Urinary bladder (tissue), 3 donors: ENCODE measurements at regions not wholly inside any gene's neighbourhood (a gene's known extent, or its start where the extent isn't known, plus 50 kb on each side); places are given as distances from the start of the nearest gene placed in this dataset.

Source experiments
- DNase-seq: peaks from one replicate; pipeline ENCODE4 v3.0.0-alpha.2; 2015; ENCODE audit errors: extremely low spot score
- H3K27ac ChIP-seq: one replicate; pipeline ENCODE4 v1.5.1; 2013; ENCODE audit warnings: low read depth, mild to moderate bottlenecking, moderate library complexity
- H3K36me3 ChIP-seq: one replicate; pipeline ENCODE4 v1.6.1; 2013; ENCODE audit warnings: mild to moderate bottlenecking, moderate library complexity; ENCODE audit not compliant: insufficient read depth
- H3K4me1 ChIP-seq: one replicate; pipeline ENCODE4 v1.6.1; 2013; ENCODE audit warnings: mild to moderate bottlenecking, moderate library complexity; ENCODE audit not compliant: insufficient read depth
- H3K4me3 ChIP-seq: one replicate; pipeline ENCODE4 v1.5.1; 2013; ENCODE audit warnings: low read depth, low read length
- WGBS: extraction: QIAGEN DNeasy Blood & Tissue Kit; methylation state at CpG from one replicate; pipeline ENCODE4 v1.1.7; 2013; 5-methylcytosine and 5-hydroxymethylcytosine counted together
- donor health status: healthy with polysubstance abuse.
- donor health status: healthy.

DNA sequence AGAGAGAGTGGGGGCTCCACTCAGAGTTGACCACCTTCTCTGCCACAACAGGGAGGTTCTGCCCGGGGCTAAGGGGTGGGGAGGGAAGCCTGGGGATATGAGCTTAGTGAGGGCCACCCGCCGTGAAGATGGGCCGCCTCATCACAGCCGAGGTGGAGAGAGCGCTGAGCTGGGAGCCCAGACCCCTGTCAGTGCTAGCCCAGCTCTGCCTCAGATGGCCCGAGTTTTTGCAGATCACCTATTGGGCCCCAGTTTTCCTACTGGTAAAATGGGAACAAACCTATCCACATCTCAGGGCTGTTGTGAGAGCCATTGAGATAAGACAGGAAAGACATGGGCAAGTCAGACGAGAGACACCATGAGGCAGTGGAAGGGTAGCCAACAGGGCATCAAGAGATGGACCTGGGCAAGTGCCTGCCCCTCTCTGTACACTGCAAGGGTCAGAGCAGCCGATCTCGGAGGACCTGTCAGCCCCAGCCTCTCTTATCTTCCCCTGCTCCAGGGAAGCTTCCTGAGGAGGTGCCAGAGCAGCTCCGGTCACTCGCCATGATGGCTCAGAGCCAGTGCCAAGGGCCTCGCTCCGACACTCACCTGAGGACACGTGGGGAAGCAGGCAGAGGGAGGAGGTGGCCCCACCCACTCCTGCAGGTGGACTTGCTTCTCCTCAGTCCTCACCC lies 88.9 kb downstream of the MCFD2 start:
- H3K4me3 ChIP-seq: no peak overlapping the region
- no peak for DNase-seq
- WGBS: 92% methylated on average over 15 of the region's 15 CpGs
- no peak overlapping the region for H3K27ac ChIP-seq
- H3K4me1 ChIP-seq: no peaks in the 10 kb centered on the region
- no peaks in the 10 kb centered on the region for H3K36me3 ChIP-seq

DNA sequence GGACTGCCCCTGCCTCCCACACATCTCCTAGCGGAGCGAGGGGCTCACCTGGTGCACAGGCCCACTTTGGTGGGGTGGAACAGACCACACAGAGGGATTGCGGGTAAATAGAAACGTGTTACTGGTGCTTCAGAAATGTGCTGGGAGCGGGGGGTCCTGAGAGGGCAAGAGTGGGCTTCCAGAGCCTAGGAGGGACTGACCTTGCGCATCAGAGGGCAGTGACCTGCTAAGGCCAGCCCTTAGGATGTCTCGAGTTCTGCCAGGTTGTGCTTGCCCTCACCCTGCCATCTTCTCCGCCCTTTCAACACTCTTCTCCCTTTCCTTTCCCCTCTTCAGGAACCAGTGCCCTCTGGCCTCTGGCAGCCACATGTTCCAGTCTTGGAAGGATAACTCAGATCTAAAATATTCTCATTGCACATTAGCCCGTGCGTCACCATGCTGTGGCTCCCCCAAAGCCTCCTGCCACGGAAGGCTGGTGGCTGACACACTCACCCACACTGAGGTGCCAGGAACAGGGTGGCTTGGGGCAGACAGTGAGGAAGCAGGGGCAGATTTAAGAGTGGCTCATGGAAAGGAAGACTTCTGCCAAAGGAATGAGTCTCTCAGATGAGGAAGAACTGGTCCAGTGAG lies 89.6 kb downstream of the MCFD2 start:
- WGBS: 88% methylated on average over 11 of the region's 11 CpGs
- Histone ChIP-seq H3K36me3 (no peaks in the 10 kb centered on the region), H3K4me3 (no peak overlapping the region), H3K27ac (no peak overlapping the region), H3K4me1 (no peaks in the 10 kb centered on the region)
- no peak for DNase-seq

DNA sequence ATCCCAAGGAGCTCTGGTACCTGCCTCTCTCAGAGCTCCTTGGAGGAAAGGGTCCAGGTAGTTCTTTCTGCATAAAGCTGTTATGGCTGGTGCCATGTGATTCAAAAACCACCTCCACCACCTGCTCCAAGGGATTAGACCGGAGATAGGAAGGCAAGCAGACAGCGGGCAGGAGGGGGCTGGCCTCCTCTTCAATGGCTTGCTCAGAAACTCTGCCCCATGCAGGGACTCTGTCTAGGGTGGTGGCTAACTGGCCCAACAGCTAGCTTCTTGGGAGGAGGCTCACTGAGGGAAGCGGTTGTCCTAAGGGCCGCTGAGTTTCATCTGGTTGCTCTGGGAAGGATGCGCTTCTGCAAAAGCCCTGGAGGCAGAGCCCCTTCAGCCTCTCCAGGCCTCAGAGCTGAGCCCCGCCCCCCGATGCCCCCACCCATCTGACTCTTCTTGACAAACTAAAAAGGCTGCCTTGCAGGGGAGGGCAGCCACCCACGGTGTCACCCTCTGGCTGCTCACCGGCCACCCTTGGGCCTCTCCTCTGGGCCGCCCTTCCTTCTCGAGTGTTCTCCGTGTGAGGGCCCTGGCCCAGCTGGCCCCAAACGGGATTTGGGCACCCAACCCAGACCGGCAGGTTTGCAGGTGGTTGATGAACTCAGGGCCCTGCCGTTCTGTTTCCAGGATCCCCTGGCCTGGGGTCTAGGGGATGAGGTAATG lies 90.2 kb downstream of the MCFD2 start:
- DNase-seq: no peak
- H3K4me3 ChIP-seq: no peak overlapping the region
- 89% methylated on average over 15 of the region's 15 CpGs for WGBS
- H3K36me3 ChIP-seq: no peaks in the 10 kb centered on the region
- H3K27ac ChIP-seq: no peak overlapping the region
- no peaks in the 10 kb centered on the region for H3K4me1 ChIP-seq

DNA sequence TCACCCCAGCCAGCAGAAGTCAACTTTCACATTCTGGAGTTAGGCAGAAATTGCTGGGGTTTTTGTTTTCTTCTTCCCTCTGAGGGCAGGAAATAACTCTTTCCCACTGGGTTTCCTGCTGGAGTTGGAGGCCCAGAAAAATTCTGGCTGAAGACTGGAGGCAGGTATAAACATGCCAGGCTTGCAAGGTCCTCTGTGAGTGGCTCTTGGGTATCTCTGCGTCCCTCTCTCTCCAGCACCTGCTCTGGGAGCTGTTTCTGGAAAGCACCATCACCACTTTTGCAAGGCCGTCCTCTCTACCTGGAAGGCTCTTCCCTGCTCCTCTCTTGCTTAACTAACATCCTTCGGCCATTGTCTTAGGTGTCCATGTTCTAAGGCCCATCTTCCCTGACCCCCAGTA lies 91.0 kb downstream of the MCFD2 start:
- no peak for DNase-seq
- Histone ChIP-seq H3K4me1 (no peaks in the 10 kb centered on the region), H3K4me3 (no peak overlapping the region), H3K27ac (no peak overlapping the region), H3K36me3 (no peaks in the 10 kb centered on the region)
- 96% methylated on average over 3 of the region's 3 CpGs for WGBS

DNA sequence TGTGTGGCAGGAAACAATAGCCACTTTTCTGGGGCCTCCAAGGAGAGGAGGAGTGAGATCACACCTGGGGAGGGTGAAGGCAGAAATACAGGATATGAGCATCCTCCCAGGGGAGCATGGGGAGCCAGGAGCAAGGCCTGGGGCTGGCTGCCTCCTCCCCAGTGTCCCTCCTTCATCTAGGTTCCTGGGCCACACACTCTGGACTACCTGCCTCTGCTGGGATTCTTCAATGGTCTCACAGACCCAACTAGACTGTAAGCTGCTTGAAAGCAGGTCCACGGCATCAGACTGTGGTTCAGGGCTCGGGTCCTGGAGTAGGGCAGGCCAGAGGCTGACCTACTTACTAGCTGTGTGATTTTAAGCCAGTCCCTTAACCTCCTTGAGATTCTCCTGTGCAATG lies 94.0 kb downstream of the MCFD2 start:
- Histone ChIP-seq H3K27ac (no peak overlapping the region), H3K4me1 (no peaks in the 10 kb centered on the region), H3K4me3 (no peak overlapping the region), H3K36me3 (no peaks in the 10 kb centered on the region)
- 95% methylated on average over 2 of the region's 2 CpGs for WGBS
- no peak for DNase-seq

DNA sequence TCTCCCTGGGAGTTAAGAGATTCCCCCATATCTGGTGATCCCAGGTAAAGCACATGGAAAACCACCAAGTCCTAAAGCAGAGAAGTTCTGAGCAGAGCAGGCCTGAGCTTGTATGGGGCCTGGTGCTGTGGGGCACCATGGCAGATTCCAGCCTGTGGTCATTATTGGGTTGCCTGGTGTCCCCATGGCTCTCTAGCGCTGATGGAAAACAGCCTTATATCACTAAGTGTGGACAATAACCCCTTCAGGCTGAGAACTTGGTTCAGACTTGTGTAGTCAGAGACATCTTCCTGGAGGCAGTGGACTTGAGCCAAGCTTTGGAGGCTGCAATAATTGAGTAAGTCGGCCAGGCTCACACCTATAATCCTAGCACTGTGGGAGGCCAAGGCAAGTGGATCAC lies 96.8 kb downstream of the MCFD2 start:
- no peaks in the 10 kb centered on the region for H3K36me3 ChIP-seq
- no peaks in the 10 kb centered on the region for H3K4me1 ChIP-seq
- H3K4me3 ChIP-seq: no peak overlapping the region
- DNase-seq: no peak
- no peak overlapping the region for H3K27ac ChIP-seq
- WGBS: 91% methylated on average over 2 of the region's 2 CpGs

DNA sequence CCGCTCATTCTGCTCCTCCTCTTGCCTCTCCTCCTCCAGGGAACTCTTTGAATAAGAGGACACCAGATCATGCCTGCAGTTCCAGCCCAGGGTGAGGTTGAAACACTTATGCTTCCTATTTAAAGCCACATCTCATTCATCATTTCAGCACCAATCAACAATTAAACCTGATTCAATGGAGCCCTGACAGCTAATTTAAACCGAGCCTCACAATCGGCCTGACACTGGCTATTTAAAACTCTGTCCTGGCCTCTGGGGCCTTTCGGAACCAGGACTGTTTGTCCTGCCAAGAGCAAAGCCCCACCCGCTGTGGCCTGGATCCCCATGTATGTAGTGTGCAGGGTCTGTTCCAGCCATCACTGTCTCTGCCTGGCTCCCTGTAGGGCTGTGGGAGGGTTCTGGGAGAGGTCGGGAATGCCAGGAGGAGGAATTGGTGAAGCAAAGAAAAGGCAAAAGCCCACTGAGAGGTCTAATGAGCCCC lies 97.4 kb downstream of the MCFD2 start:
- 37% methylated on average over 6 of the region's 6 CpGs for WGBS
- H3K36me3 ChIP-seq: no peaks in the 10 kb centered on the region
- no peak for DNase-seq
- H3K4me3 ChIP-seq: no peak overlapping the region
- H3K4me1 ChIP-seq: no peaks in the 10 kb centered on the region
- H3K27ac ChIP-seq: no peak overlapping the region

DNA sequence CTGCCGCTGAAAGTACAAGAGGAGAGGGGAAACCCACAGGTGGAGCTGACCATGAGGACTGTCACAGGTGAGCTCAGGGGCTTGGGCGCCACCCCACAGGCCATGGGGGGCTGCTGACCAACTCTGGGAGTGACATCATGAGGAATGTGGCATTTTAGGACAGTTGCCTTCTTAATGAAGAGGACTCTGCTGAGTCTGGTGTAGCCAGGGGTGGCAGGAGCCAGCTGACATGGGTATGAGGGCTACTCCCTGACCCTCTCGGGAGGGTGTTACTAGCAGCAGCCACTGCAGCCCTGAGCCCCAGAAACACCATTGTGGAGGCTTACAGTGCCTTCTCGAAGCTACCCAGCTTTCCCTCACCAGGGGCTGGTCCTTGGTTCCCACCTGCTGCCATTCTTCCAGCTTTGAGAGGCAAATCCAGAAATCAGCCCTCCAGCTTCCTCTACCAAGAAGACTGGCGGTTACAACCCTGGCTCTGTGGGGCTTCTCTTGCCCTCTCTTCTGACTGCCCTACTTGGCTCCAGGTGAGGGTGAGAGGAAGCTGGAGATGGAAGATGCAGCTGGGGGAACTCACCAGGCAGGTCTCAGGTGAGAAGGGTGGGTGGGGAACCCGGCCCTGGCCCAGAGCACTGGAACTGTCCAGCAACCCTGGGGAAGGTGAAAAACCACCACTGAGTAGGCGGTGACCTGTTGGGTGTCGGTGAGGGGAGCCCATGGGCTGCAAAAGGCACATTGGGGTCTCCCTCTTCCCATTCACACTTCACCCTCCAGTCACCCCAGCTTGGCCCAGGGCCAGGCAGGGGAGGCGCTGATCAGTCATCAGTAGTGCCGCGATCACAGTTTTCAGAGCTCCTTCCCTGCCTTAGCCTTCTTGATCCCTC lies 98.5 kb downstream of the MCFD2 start:
- DNase-seq: no peak
- Histone ChIP-seq H3K4me1 (no peaks in the 10 kb centered on the region), H3K36me3 (no peaks in the 10 kb centered on the region), H3K27ac (no peak overlapping the region), H3K4me3 (no peak overlapping the region)
- 95% methylated on average over 11 of the region's 11 CpGs for WGBS

DNA sequence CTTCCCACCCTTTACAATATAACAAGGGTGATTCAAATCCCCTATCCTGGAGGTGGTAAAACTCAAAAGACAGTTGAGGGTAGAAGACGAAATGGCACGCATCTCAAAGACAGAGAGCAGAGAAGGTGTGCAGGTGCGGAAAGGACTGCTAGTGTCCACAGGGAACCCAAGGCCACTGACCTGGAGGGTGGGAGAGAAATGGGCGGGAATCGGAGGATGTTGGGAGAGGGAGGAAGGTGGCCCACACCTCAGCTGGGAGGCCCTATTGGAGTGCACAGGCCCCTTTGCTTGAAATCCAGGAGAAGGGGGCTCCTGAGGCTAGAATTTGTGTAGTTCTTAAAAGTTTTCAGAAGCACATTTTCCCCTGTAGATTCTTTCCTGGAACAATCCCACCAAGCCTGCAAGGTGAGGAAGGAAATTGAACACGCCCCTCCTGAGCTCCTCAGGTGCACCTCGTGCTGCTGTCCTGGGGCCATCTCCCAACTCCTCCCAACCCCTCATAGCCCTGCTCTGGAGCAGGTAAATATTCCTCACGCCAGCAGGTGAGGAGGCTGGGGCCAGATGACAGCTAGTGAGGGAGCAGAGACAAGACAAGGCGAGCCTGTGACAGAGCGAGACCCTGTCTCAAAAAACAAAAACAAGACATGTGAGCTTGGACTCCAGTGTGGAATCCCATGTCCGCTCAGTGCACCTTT lies 99.3 kb downstream of the MCFD2 start:
- no peaks in the 10 kb centered on the region for H3K4me1 ChIP-seq
- H3K27ac ChIP-seq: no peak overlapping the region
- 96% methylated on average over 11 of the region's 11 CpGs for WGBS
- H3K4me3 ChIP-seq: no peak overlapping the region
- H3K36me3 ChIP-seq: no peaks in the 10 kb centered on the region
- no peak for DNase-seq

DNA sequence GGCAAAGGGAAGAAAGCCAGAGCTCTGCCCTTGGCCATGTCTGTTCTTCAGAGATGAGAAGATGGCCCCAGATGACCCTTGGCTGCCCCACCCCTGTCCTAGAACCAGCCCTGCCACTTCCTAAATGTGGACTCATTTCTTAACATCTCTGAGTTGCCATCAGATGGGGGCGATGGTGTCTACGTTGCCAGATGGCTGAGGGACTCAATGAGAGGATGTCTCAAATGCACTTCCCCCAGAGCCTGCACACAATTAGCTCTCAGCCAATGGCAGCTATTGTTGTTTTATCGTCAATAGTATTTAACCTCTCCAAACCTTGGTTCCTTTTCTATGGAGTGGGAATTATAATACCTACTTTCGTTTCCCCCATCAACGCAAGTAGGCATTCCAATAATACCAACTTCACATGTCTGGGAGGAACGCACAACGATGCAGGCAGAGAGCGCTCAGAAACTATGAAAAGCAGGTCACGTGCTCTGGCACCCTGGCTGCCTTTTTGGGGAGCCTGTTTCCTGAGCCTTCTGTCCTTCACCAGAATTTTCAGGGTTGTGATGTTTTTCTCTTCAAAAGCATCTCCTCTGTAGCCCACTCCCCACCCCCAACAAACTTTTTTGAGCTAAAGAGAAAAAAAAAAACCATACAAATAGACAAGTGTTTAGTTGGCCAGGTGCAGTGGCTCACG lies 100.3 kb downstream of the MCFD2 start:
- H3K4me3 ChIP-seq: no peak overlapping the region
- no peak for DNase-seq
- H3K27ac ChIP-seq: no peak overlapping the region
- 92% methylated on average over 10 of the region's 10 CpGs for WGBS
- H3K36me3 ChIP-seq: no peaks in the 10 kb centered on the region
- no peaks in the 10 kb centered on the region for H3K4me1 ChIP-seq

DNA sequence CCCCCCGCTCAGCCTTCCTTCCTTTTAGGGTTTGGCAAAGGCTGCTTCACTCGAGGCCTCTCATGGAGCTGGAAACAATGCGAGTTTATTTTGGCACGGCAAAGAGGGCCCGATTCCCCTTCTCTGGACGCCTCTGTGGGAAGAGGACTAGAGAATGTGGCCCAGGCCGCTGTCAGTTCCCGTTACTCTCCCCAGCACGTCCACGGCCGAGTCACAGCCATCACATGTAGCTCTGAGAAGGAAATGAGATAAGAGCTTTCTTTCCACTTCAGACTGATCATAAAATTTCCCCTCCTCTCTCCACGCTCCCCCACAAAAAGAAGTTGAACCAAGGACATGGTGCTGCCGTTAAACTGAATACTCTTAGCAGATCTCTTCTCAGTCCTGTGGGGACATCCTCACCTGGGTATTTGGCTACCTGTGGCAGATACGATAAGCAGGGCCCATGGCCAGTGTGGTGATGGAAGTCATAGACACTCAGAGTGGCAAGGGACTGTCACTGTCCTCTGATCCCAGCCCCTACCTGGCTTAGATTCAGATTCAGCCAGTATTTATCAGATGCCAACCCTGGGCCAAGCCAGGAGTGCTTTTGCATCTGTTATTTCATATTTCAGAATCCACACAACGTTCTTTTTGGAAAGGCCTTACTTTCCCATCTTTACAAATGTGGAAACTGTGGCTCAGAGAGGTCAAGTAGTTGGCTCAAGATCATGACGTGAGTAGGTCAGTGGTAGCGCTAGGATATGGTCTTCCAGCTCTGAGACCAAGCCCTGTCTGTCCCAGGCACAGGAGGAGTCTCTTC lies 101.2 kb downstream of the MCFD2 start:
- H3K4me3 ChIP-seq: no peak overlapping the region
- 26% methylated on average over 17 of the region's 17 CpGs for WGBS
- no peaks in the 10 kb centered on the region for H3K36me3 ChIP-seq
- no peak overlapping the region for H3K27ac ChIP-seq
- no peaks in the 10 kb centered on the region for H3K4me1 ChIP-seq
- DNase-seq: peak; percentile 87

DNA sequence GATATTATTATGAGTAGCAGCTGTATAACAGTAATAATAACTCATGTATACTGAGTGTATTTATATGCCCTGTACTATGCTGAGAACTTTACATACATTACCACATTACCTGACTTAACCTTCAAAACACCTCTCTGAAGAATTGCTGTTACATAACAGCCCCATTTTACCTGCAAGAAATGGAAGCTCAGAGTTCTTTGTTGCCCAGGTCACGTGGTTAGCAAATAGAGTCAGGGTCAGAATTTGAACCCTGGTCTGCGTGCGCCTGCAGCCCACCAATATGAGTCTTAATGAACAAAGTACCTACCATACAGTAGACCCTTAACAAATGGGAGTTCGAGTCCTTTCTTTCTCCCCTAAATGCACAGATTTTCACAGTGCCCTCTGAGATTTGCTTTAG lies 101.9 kb downstream of the MCFD2 start:
- Histone ChIP-seq H3K27ac (no peak overlapping the region), H3K4me3 (no peak overlapping the region), H3K36me3 (no peaks in the 10 kb centered on the region), H3K4me1 (no peaks in the 10 kb centered on the region)
- no peak for DNase-seq
- 83% methylated on average over 4 of the region's 4 CpGs for WGBS
